BLaER1 treated with 17β-estradiol and CSF1 and Interleukin-3, amounts not matched to agents 10 nM and 100 nM (cell line): ENCODE measurements at regions not wholly inside any gene's neighbourhood (a gene's known extent, or its start where the extent isn't known, plus 50 kb on each side); places are given as distances from the start of the nearest gene placed in this dataset.

ENCODE experiments used
- H3K27ac ChIP-seq, 11 experiments: shearing (Covaris generic); formaldehyde crosslinking; 2 replicates each; pipeline ENCODE4 v1.8.1; 2022
- H3K27me3 ChIP-seq, 11 experiments: shearing (Covaris generic); formaldehyde crosslinking; 2 replicates each; pipeline ENCODE4 v1.8.1; 2022
- H3K36me3 ChIP-seq, 11 experiments: shearing (Covaris generic); formaldehyde crosslinking; 2 replicates each; pipeline ENCODE4 v1.8.1; 2022
- H3K4me1 ChIP-seq, 10 experiments: shearing (Covaris generic); formaldehyde crosslinking; 2 replicates each; pipeline ENCODE4 v1.8.1; 2022
- H3K4me2 ChIP-seq, 11 experiments: shearing (Covaris generic); formaldehyde crosslinking; 2 replicates each; pipeline ENCODE4 v1.8.1; 2022
- H3K4me3 ChIP-seq, 10 experiments: shearing (Covaris generic); formaldehyde crosslinking; 2 replicates each; pipeline ENCODE4 v1.8.1; 2022
- H3K9ac ChIP-seq, 11 experiments: shearing (Covaris generic); formaldehyde crosslinking; 2 replicates each; pipeline ENCODE4 v1.8.1; 2022
- H3K9me3 ChIP-seq, 11 experiments: shearing (Covaris generic); formaldehyde crosslinking; replicated peaks in 1 of 11; 2 replicates each; pipeline ENCODE4 v1.8.1; 2022
- H4K20me1 ChIP-seq, 11 experiments: shearing (Covaris generic); formaldehyde crosslinking; 2 replicates each; pipeline ENCODE4 v1.8.1; 2022
- Cebpa-rat ChIP-seq, 11 experiments: shearing (Covaris generic); IDR thresholded peaks; 2 replicates each; pipeline ENCODE4 v1.8.1; 2022

- Histone ChIP-seq H3K4me2 (no peak overlapping the region), H4K20me1 (no peaks in the 10 kb centered on the region), H3K27ac (no peak overlapping the region), H3K27me3 (no peaks in the 10 kb centered on the region), H3K9ac (no peak overlapping the region), H3K9me3 (no peaks in the 10 kb centered on the region), H3K4me3 (no peak overlapping the region), H3K36me3 (no peaks in the 10 kb centered on the region), H3K4me1 (peaks cover 0 to 14% (median 8%) of the 10 kb centered on the region in 10 experiments; a peak in 11 of 20 replicates)
- no peak for TF ChIP-seq Cebpa-rat (IDR thresholded peaks at IDR 0.05)
Measured at GRCh38 chr1:98222706-98223105, 301.9 kb upstream of the DPYD start.

DNA sequence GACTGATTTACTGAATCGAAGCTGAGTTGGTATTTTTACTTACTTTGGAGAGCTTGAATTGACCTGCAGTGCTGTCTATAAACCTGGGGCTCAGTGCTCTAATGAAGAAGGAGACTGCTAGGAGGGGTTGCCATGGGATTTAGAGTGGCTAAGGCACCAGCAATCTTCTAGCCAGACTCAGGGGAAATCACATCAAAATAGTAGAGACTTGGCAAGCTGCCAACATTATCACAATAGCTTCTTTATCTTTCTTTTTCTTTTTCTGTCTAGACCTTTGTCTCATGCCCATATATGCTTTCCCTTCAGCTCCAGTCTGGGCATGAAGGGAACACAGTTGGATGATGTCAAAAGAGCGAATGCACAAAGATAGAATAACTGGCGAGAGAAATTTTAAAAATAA is 301.1 kb upstream of the DPYD start:
- Histone ChIP-seq H3K9ac (no peak overlapping the region), H3K4me3 (no peak overlapping the region), H3K36me3 (no peaks in the 10 kb centered on the region), H3K4me2 (peak overlapping the region in 7 of 11 experiments; percentile 1 to 59 (median 37); a peak in 12 of 22 replicates), H3K27ac (no peak overlapping the region), H3K4me1 (peaks cover 0 to 14% (median 8%) of the 10 kb centered on the region in 10 experiments; a peak in 11 of 20 replicates), H4K20me1 (no peaks in the 10 kb centered on the region), H3K27me3 (no peaks in the 10 kb centered on the region), H3K9me3 (no peaks in the 10 kb centered on the region)
- TF ChIP-seq Cebpa-rat (IDR thresholded peaks at IDR 0.05): no peak

GRCh38 chr1:98217601-98218000 is 296.8 kb upstream of the DPYD start:
- H3K9me3 ChIP-seq: no peaks in the 10 kb centered on the region
- H3K36me3 ChIP-seq: no peaks in the 10 kb centered on the region
- H3K4me1 ChIP-seq: peaks cover 0 to 13% (median 8%) of the 10 kb centered on the region in 10 experiments; a peak in 11 of 20 replicates
- no peak overlapping the region for H3K9ac ChIP-seq
- H3K4me3 ChIP-seq: no peak overlapping the region
- H3K27ac ChIP-seq: no peak overlapping the region
- H3K4me2 ChIP-seq: no peak overlapping the region
- H4K20me1 ChIP-seq: no peaks in the 10 kb centered on the region
- no peaks in the 10 kb centered on the region for H3K27me3 ChIP-seq
- TF ChIP-seq Cebpa-rat (IDR thresholded peaks at IDR 0.05): no peak

DNA sequence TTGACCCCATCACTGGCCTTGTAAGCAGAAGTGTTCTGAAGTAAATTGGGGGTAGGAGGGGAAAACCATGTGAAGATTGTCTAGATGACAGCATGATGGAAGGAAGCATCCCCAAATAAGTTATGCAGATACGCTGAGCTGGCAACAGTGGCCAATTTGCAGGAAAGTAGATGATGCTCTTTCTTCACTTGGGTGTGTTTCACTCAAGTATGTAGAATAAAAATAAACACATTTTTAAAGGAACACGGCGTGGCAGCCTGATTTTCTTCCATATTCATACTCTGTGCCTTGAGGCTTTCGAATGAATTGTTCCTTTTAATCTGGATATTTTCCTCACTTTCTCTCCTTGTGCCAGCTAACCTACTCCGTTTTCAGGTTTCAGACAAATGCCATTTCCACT is 295.5 kb upstream of the DPYD start:
- Histone ChIP-seq H3K27ac (no peak overlapping the region), H3K9me3 (no peaks in the 10 kb centered on the region), H3K4me3 (no peak overlapping the region), H3K4me2 (no peak overlapping the region), H3K4me1 (no peaks in the 10 kb centered on the region), H3K27me3 (no peaks in the 10 kb centered on the region), H3K36me3 (no peaks in the 10 kb centered on the region), H4K20me1 (no peaks in the 10 kb centered on the region), H3K9ac (no peak overlapping the region)
- no peak for TF ChIP-seq Cebpa-rat (IDR thresholded peaks at IDR 0.05)

- H3K4me1 ChIP-seq: no peaks in the 10 kb centered on the region
- H3K27ac ChIP-seq: no peak overlapping the region
- no peaks in the 10 kb centered on the region for H4K20me1 ChIP-seq
- H3K27me3 ChIP-seq: no peaks in the 10 kb centered on the region
- no peaks in the 10 kb centered on the region for H3K36me3 ChIP-seq
- H3K4me3 ChIP-seq: no peak overlapping the region
- no peaks in the 10 kb centered on the region for H3K9me3 ChIP-seq
- TF ChIP-seq Cebpa-rat (IDR thresholded peaks at IDR 0.05): no peak
- no peak overlapping the region for H3K9ac ChIP-seq
- H3K4me2 ChIP-seq: no peak overlapping the region
Measured at GRCh38 chr1:98211271-98211845, 290.5 kb upstream of the DPYD start.

- H3K4me3 ChIP-seq: no peak overlapping the region
- H4K20me1 ChIP-seq: no peaks in the 10 kb centered on the region
- no peaks in the 10 kb centered on the region for H3K9me3 ChIP-seq
- H3K4me2 ChIP-seq: no peak overlapping the region
- H3K27me3 ChIP-seq: no peaks in the 10 kb centered on the region
- no peaks in the 10 kb centered on the region for H3K36me3 ChIP-seq
- H3K9ac ChIP-seq: no peak overlapping the region
- H3K27ac ChIP-seq: no peak overlapping the region
- no peaks in the 10 kb centered on the region for H3K4me1 ChIP-seq
- TF ChIP-seq Cebpa-rat (IDR thresholded peaks at IDR 0.05): no peak
Measured at GRCh38 chr1:98210563-98210962, 289.7 kb upstream of the DPYD start.

DNA sequence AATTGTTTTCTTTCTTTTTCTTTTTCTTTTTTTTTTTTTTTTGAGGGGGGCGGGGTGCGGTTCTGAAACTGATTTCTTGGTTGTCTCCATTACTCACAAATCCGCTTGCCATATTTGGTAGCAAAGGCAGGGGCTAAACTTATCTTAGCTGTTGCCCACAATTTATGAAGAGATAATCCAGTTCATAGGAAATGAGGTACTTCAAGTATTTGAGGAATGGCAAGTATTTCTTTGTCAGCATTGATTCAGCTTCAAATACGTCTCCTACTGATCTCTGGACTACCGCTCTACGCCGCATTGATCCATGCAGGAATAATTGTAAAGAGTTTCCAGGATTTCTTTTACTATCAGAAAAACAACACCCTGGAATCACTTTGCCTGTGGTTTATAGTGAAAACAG is 289.2 kb upstream of the DPYD start:
- Histone ChIP-seq H3K4me1 (no peaks in the 10 kb centered on the region), H3K36me3 (no peaks in the 10 kb centered on the region), H4K20me1 (no peaks in the 10 kb centered on the region), H3K9ac (no peak overlapping the region), H3K4me2 (no peak overlapping the region), H3K9me3 (no peaks in the 10 kb centered on the region), H3K27ac (no peak overlapping the region), H3K4me3 (no peak overlapping the region), H3K27me3 (no peaks in the 10 kb centered on the region)
- no peak for TF ChIP-seq Cebpa-rat (IDR thresholded peaks at IDR 0.05)

DNA sequence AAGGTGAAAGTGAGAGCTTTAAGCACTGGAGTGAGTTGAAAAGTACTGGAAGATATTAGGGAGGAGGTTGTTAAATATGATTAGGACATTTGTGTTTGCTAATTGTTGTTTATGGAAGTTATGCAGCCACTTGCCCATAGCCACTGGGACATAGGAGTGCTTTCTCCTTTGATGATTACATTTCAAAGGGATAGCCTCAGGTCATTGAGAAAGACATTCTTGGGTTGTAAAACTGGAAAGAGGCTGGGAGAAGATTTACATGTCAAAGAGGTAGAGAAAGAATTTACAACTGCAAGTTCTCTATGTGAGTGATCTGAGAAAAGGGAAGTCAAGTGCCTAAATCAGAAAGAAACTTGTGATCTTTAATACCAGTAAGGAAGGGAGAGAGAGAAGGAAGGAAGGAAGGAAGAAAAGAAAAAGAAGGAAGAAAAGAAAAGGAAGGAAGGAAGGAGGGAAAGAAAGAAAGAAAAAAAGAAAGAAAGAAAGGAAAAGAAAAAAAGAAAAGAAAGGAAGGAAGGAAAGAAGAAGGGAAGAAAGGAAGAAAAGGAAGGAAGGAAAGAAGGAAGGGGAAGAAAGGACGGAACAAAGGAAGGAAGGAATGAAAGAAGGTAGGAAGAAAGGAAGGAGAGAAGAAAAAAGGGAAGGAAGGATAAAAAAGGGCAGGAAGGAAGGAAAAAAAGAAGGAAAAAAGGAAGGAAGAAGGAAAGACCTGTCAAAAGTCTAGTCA is 284.6 kb upstream of the DPYD start:
- no peaks in the 10 kb centered on the region for H3K9me3 ChIP-seq
- H4K20me1 ChIP-seq: no peaks in the 10 kb centered on the region
- H3K4me3 ChIP-seq: no peak overlapping the region
- no peaks in the 10 kb centered on the region for H3K27me3 ChIP-seq
- no peaks in the 10 kb centered on the region for H3K36me3 ChIP-seq
- H3K4me2 ChIP-seq: no peak overlapping the region
- H3K4me1 ChIP-seq: no peaks in the 10 kb centered on the region
- no peak for TF ChIP-seq Cebpa-rat (IDR thresholded peaks at IDR 0.05)
- H3K9ac ChIP-seq: no peak overlapping the region
- H3K27ac ChIP-seq: no peak overlapping the region

GRCh38 chr1:98203466-98203865 is 282.6 kb upstream of the DPYD start:
- Histone ChIP-seq H4K20me1 (no peaks in the 10 kb centered on the region), H3K4me2 (no peak overlapping the region), H3K9me3 (no peaks in the 10 kb centered on the region), H3K4me1 (no peaks in the 10 kb centered on the region), H3K36me3 (no peaks in the 10 kb centered on the region), H3K27ac (no peak overlapping the region), H3K9ac (no peak overlapping the region), H3K27me3 (no peaks in the 10 kb centered on the region), H3K4me3 (no peak overlapping the region)
- TF ChIP-seq Cebpa-rat (IDR thresholded peaks at IDR 0.05): no peak

DNA sequence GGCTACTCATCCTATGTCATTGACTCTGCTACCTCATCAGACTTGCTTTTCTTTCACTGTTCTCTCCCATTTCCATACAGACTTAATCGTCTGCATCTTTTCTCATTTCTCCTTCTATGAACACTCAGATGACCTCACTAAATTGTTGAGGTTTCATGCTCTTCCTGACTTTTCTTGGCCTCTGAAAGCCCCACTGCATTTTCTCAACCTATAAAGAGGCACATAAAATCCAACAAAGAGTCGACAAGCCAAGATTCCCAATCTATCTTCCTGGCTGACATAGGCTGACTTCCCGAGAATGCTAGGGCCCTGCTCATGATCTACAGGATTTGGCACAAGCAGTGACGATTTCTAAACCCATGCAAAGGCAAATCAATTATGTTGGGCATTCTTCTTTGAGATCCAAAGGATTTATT is 280.8 kb upstream of the DPYD start:
- no peak overlapping the region for H3K4me2 ChIP-seq

More for the DNA sequence above, 280.8 kb upstream of the DPYD start:
- no peak overlapping the region for H3K4me3 ChIP-seq
- TF ChIP-seq Cebpa-rat (IDR thresholded peaks at IDR 0.05): no peak
- H3K36me3 ChIP-seq: no peaks in the 10 kb centered on the region
- H3K4me1 ChIP-seq: no peaks in the 10 kb centered on the region
- H3K9ac ChIP-seq: no peak overlapping the region
- no peaks in the 10 kb centered on the region for H3K27me3 ChIP-seq
- H3K9me3 ChIP-seq: no peaks in the 10 kb centered on the region
- no peak overlapping the region for H3K27ac ChIP-seq
- H4K20me1 ChIP-seq: no peaks in the 10 kb centered on the region
